ENCODE measurements at regions not wholly inside any gene's neighbourhood (a gene's known extent, or its start where the extent isn't known, plus 50 kb on each side); places are given as distances from the start of the nearest gene placed in this dataset.

DNA sequence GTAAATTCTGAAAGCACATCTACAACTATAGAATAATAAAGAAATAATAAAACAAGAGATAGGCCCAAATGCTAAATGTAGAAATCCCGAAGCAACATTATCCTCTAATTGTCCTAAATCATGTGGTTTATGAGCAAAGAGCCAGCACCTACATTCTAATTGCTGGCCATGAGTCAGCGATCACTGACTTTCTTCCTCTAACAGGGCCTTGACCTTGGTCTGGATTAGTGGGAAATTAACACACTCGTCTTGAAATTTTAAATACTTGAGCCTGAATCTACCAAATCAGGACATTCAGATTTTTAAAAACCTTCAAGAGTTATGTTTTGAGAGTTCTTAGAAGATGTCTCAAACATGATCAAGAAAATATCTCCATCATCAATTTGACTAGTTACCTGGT lies 727.6 kb downstream of the METTL15 start:
- TF ChIP-seq, protein P1, sequence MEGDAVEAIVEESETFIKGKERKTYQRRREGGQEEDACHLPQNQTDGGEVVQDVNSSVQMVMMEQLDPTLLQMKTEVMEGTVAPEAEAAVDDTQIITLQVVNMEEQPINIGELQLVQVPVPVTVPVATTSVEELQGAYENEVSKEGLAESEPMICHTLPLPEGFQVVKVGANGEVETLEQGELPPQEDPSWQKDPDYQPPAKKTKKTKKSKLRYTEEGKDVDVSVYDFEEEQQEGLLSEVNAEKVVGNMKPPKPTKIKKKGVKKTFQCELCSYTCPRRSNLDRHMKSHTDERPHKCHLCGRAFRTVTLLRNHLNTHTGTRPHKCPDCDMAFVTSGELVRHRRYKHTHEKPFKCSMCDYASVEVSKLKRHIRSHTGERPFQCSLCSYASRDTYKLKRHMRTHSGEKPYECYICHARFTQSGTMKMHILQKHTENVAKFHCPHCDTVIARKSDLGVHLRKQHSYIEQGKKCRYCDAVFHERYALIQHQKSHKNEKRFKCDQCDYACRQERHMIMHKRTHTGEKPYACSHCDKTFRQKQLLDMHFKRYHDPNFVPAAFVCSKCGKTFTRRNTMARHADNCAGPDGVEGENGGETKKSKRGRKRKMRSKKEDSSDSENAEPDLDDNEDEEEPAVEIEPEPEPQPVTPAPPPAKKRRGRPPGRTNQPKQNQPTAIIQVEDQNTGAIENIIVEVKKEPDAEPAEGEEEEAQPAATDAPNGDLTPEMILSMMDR (IDR thresholded peaks at IDR 0.05), result no peak
- TF ChIP-seq POLR2AphosphoS5 (IDR thresholded peaks at IDR 0.05; ENCODE audit: low read depth, low read length) (no peak), TCF7L2 (IDR thresholded peaks at IDR 0.05; ENCODE audit: low read depth, low read length) (no peak), SIN3A (IDR thresholded peaks at IDR 0.05; ENCODE audit: borderline replicate concordance, insufficient read depth, low read depth, low read length) (no peak)
- TF ChIP-seq, protein P2, sequence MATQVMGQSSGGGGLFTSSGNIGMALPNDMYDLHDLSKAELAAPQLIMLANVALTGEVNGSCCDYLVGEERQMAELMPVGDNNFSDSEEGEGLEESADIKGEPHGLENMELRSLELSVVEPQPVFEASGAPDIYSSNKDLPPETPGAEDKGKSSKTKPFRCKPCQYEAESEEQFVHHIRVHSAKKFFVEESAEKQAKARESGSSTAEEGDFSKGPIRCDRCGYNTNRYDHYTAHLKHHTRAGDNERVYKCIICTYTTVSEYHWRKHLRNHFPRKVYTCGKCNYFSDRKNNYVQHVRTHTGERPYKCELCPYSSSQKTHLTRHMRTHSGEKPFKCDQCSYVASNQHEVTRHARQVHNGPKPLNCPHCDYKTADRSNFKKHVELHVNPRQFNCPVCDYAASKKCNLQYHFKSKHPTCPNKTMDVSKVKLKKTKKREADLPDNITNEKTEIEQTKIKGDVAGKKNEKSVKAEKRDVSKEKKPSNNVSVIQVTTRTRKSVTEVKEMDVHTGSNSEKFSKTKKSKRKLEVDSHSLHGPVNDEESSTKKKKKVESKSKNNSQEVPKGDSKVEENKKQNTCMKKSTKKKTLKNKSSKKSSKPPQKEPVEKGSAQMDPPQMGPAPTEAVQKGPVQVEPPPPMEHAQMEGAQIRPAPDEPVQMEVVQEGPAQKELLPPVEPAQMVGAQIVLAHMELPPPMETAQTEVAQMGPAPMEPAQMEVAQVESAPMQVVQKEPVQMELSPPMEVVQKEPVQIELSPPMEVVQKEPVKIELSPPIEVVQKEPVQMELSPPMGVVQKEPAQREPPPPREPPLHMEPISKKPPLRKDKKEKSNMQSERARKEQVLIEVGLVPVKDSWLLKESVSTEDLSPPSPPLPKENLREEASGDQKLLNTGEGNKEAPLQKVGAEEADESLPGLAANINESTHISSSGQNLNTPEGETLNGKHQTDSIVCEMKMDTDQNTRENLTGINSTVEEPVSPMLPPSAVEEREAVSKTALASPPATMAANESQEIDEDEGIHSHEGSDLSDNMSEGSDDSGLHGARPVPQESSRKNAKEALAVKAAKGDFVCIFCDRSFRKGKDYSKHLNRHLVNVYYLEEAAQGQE (IDR thresholded peaks at IDR 0.05; ENCODE audit: insufficient read depth in 1 of 2, low read depth in 2 of 2, low read length in 1 of 2), result no peak
